Activated CD8-positive, alpha-beta T cell treated with anti-CD3 and anti-CD28 coated beads, Interleukin-2, amount 10 ng/mL, durations not matched to agents 7 days and 5 days (primary cell): ENCODE measurements at regions not wholly inside any gene's neighbourhood (a gene's known extent, or its start where the extent isn't known, plus 50 kb on each side); places are given as distances from the start of the nearest gene placed in this dataset.

Experiments used
- ATAC-seq: fragments of 150-1000 bp; cut with Tn5 transposase; one replicate; pipeline ENCODE4 v1.10.0; 2021; ENCODE audit warnings: moderate library complexity
- CTCF ChIA-PET: fragments of 350-600 bp; sonication (Branson Sonifier 250); formaldehyde crosslinking; loops from one replicate; lab custom pipeline; 2021; ENCODE audit warnings: antibody characterized with exemption; lab: Charles Lee
- POLR2A ChIA-PET: fragments of 350-600 bp; sonication (Branson Sonifier 250); formaldehyde crosslinking; loops from one replicate; lab custom pipeline; 2021; ENCODE audit warnings: antibody characterized with exemption; lab: Charles Lee
- DNase-seq: peaks from one replicate; pipeline ENCODE4 v3.0.0-alpha.2; 2020
- H3K27ac Mint-ChIP-seq: one replicate; pipeline ENCODE4 v1.8.0; 2021; ENCODE audit warnings: mild to moderate bottlenecking, mixed read lengths
- H3K27me3 Mint-ChIP-seq: one replicate; pipeline ENCODE4 v1.8.0; 2021; ENCODE audit warnings: low read depth, mixed read lengths
- H3K36me3 Mint-ChIP-seq: one replicate; pipeline ENCODE4 v1.8.0; 2021; ENCODE audit warnings: low read depth, mixed read lengths
- H3K4me1 Mint-ChIP-seq: one replicate; pipeline ENCODE4 v1.8.0; 2021; ENCODE audit warnings: low read depth, mixed read lengths
- H3K4me3 Mint-ChIP-seq: one replicate; pipeline ENCODE4 v1.8.0; 2021; ENCODE audit warnings: mild to moderate bottlenecking, mixed read lengths
- H3K9me3 Mint-ChIP-seq: one replicate; pipeline ENCODE4 v1.8.0; 2022; ENCODE audit warnings: mixed read lengths; ENCODE audit not compliant: insufficient read depth

- no peak overlapping the region for H3K27ac Mint-ChIP-seq
- ChIA-PET CTCF (no interaction called here), POLR2A (no interaction called here)
- H3K36me3 Mint-ChIP-seq, result no peaks in the 10 kb centered on the region
- H3K4me3 Mint-ChIP-seq, result no peak overlapping the region
- H3K9me3 Mint-ChIP-seq, result no peaks in the 10 kb centered on the region
- H3K4me1 Mint-ChIP-seq, result peaks cover 7% of the 10 kb centered on the region
- ATAC-seq, result no peak
- DNase-seq, result no peak
- peaks cover 10% of the 10 kb centered on the region for H3K27me3 Mint-ChIP-seq
Measured at GRCh38 chr9:593809-594208, 247.7 kb upstream of the DMRT1 start.

DNA sequence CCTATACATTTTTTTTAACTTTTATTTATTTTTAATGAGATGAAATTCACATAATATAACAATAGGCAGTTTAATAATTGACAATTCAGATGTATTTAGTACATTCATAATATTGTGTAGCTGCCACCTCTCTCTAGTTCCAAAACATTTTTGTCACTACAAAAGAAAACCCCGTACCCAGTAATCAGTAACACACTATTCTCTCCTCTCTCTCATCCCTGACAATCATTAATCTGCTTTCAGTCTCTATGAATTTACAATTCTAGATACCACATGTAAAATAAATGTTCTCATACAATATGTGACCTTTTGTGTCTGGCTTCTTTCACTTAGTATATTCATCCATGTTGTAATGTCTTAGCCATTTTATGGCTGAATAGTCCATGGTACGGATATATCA is 244.8 kb upstream of the DMRT1 start:
- CTCF ChIA-PET, result no interaction called here
- Mint-ChIP-seq H3K27ac (no peak overlapping the region), H3K4me1 (no peaks in the 10 kb centered on the region), H3K9me3 (no peaks in the 10 kb centered on the region), H3K36me3 (no peaks in the 10 kb centered on the region), H3K4me3 (no peak overlapping the region), H3K27me3 (peaks cover 17% of the 10 kb centered on the region)
- POLR2A ChIA-PET, result no interaction called here
- no peak for ATAC-seq
- DNase-seq, result no peak

GRCh38 chr9:600006-600405 is 241.5 kb upstream of the DMRT1 start:
- ATAC-seq (no peak), DNase-seq (no peak)
- Mint-ChIP-seq H3K36me3 (no peaks in the 10 kb centered on the region), H3K27me3 (peaks cover 14% of the 10 kb centered on the region), H3K4me3 (no peak overlapping the region), H3K27ac (no peak overlapping the region), H3K4me1 (no peaks in the 10 kb centered on the region), H3K9me3 (no peaks in the 10 kb centered on the region)
- POLR2A ChIA-PET, result no interaction called here
- CTCF ChIA-PET, result no interaction called here

DNA sequence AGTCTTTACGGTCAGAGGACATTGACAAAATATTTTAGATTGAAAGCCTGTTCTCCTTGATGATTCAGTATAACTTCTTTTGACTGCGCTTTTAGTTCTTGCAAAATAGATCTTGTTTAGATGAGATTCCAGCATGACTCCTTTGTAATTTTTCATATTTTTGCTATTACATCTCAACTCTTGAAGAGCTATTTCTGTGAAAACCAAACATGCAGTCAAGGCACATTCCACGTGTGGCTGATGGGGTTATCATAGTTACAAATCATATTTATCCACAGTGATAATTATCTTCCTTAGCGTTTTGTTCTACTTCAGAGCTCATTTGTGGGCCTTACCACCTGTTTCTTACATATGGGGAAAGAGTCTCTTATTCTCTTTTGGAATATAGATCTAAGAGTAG is 238.8 kb upstream of the DMRT1 start:
- H3K27me3 Mint-ChIP-seq, result peaks cover 10% of the 10 kb centered on the region
- ChIA-PET CTCF (interaction anchor here (1.3 kb wide), 1 partner anchor 159 kb away, joined by 3 read pairs; no protein-coding TSS in a partner anchor), POLR2A (no interaction called here)
- H3K27ac Mint-ChIP-seq, result no peak overlapping the region
- no peak overlapping the region for H3K4me3 Mint-ChIP-seq
- no peaks in the 10 kb centered on the region for H3K4me1 Mint-ChIP-seq
- DNase-seq (no peak), ATAC-seq (no peak)
- no peaks in the 10 kb centered on the region for H3K9me3 Mint-ChIP-seq
- H3K36me3 Mint-ChIP-seq, result no peaks in the 10 kb centered on the region

DNA sequence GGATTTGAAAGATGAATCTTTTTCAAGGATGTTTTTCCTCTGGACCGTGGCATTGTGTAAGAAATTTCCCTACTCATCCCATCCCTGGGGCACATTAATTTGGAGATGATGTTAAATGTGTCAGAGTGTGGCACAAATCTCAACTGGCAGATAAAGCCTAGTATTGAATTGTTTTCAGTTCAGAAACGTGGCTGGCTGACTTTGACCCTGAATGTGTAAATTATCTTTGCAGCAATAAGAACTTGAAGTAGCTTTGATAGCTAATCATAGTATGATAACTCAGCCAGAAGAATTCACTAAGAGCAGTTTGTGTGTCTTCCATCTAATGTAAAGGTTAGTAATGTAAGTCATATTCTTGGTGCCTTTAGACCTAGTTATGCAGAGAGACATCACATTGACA is 238.4 kb upstream of the DMRT1 start:
- no peaks in the 10 kb centered on the region for H3K4me1 Mint-ChIP-seq
- H3K36me3 Mint-ChIP-seq, result no peaks in the 10 kb centered on the region
- ChIA-PET POLR2A (no interaction called here), CTCF (interaction anchor here (1.3 kb wide), 1 partner anchor 159 kb away, joined by 3 read pairs; no protein-coding TSS in a partner anchor)
- H3K4me3 Mint-ChIP-seq, result no peak overlapping the region
- DNase-seq (no peak), ATAC-seq (no peak)
- no peaks in the 10 kb centered on the region for H3K9me3 Mint-ChIP-seq
- H3K27me3 Mint-ChIP-seq, result peaks cover 7% of the 10 kb centered on the region
- H3K27ac Mint-ChIP-seq, result no peak overlapping the region

- Mint-ChIP-seq H3K4me3 (no peak overlapping the region), H3K27me3 (no peaks in the 10 kb centered on the region), H3K4me1 (no peaks in the 10 kb centered on the region), H3K9me3 (no peaks in the 10 kb centered on the region), H3K27ac (no peak overlapping the region), H3K36me3 (no peaks in the 10 kb centered on the region)
- no peak for DNase-seq
- CTCF ChIA-PET, result interaction anchor here (1.8 kb wide), 1 partner anchor 397 kb away, joined by 4 read pairs; no protein-coding TSS in a partner anchor
- ATAC-seq, result no peak
- POLR2A ChIA-PET, result no interaction called here
Measured at GRCh38 chr9:607417-607816, 234.1 kb upstream of the DMRT1 start.

GRCh38 chr9:613771-614347 is 227.6 kb upstream of the DMRT1 start:
- Mint-ChIP-seq H3K27ac (no peak overlapping the region), H3K4me1 (peaks cover 5% of the 10 kb centered on the region), H3K36me3 (no peaks in the 10 kb centered on the region), H3K27me3 (no peaks in the 10 kb centered on the region), H3K9me3 (no peaks in the 10 kb centered on the region), H3K4me3 (no peak overlapping the region)
- CTCF ChIA-PET, result interaction anchor here (0.6 to 2.4 kb wide), 19 partner anchors 12 to 396 kb away, joined by 3 to 29 read pairs (median 4); no protein-coding TSS in a partner anchor
- DNase-seq (peak; percentile 63), ATAC-seq (peak; percentile 86)
- POLR2A ChIA-PET, result no interaction called here

- CTCF ChIA-PET, result interaction anchor here (0.6 to 2.4 kb wide), 9 partner anchors 12 to 192 kb away, joined by 3 to 14 read pairs (median 4); no protein-coding TSS in a partner anchor
- no peak overlapping the region for H3K4me3 Mint-ChIP-seq
- DNase-seq (no peak), ATAC-seq (no peak)
- H3K9me3 Mint-ChIP-seq, result no peaks in the 10 kb centered on the region
- H3K27me3 Mint-ChIP-seq, result no peaks in the 10 kb centered on the region
- peaks cover 5% of the 10 kb centered on the region for H3K4me1 Mint-ChIP-seq
- H3K27ac Mint-ChIP-seq, result no peak overlapping the region
- H3K36me3 Mint-ChIP-seq, result no peaks in the 10 kb centered on the region
- POLR2A ChIA-PET, result no interaction called here
Measured at GRCh38 chr9:614431-614830, 227.1 kb upstream of the DMRT1 start.

DNA sequence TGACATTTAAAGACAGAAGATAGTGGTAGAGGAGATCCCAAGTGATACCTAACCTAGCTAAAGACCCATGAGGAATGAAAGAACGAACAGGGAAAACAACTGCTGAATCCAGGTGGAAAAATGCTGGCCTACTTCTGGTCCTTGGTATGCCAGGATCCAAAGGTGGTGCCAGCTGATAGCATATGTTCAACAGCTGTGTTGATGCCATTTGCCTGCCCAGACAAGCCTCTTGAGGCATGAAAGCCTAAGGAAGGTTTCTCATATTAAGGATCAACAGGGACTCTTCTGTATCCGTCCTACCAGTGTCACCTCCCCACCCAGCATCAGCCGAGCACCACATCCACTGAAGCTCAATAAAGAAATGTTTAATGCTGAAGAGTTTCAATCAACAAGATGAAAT is 225.7 kb upstream of the DMRT1 start:
- POLR2A ChIA-PET, result no interaction called here
- ATAC-seq, result no peak
- Mint-ChIP-seq H3K27ac (no peak overlapping the region), H3K36me3 (no peaks in the 10 kb centered on the region), H3K27me3 (peaks cover 2% of the 10 kb centered on the region), H3K4me1 (peaks cover 5% of the 10 kb centered on the region), H3K9me3 (no peaks in the 10 kb centered on the region), H3K4me3 (no peak overlapping the region)
- no peak for DNase-seq
- CTCF ChIA-PET, result interaction anchor here (0.7 to 2.4 kb wide), 7 partner anchors 8 to 149 kb away, joined by 3 to 14 read pairs (median 4); no protein-coding TSS in a partner anchor

DNA sequence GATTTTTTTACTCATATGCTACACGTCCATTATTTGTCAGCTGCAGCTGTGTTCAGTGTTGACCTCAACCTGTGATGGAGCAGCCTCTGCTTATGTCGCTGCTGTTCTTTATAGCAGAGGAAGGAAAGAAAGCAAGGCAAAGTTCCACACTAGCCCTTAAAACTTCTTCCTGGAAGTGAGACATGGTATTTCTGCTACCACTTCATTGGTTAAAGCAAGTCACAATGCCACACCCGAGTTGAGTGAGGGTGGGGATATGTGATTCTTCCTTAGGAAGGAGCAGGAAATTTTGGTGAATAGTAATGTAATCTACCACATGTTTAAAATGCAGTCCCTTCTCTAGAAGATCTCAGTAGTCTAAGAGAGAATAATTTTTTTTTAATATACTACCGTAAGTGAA is 224.8 kb upstream of the DMRT1 start:
- no peak overlapping the region for H3K4me3 Mint-ChIP-seq
- no peak for DNase-seq
- H3K4me1 Mint-ChIP-seq, result peaks cover 5% of the 10 kb centered on the region
- no peaks in the 10 kb centered on the region for H3K36me3 Mint-ChIP-seq
- CTCF ChIA-PET, result interaction anchor here (0.8 to 2.0 kb wide), 3 partner anchors 133 to 148 kb away, joined by 3 to 11 read pairs (median 3); no protein-coding TSS in a partner anchor
- H3K27me3 Mint-ChIP-seq, result peaks cover 2% of the 10 kb centered on the region
- no peak for ATAC-seq
- no peak overlapping the region for H3K27ac Mint-ChIP-seq
- H3K9me3 Mint-ChIP-seq, result no peaks in the 10 kb centered on the region
- POLR2A ChIA-PET, result no interaction called here

DNA sequence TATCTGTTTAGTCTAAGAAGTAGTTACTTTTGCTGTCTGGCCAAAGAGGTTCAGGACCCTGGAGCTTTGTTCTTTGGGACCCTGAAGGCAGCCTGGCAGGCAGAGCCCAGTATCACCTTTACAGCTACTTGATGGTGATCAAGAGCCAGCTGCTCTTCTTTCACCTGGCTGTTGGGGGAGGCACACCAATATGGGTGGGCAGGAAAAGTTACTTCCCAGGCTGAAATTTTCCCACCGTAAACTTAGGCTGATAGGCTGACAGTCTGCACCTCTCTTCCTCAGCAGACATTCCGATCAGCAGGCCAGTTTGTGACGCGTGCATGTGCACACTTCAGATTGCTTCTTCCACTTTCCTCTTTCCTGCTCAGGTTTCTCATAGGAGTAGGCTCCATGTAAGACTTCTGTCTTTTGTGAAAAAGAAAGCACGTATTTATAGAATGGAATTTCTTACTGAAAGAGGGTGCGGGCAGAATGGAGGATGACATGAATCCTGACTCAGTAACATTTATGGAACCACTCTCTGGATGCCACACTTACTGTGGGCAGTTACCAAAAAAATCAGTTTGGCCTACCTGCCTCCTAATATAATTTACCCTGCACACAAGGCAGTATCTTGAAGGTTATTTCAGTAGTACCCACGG is 223.9 kb upstream of the DMRT1 start:
- ChIA-PET CTCF (interaction anchor here (0.8 to 1.2 kb wide), 3 partner anchors 132 to 146 kb away, joined by 3 read pairs; no protein-coding TSS in a partner anchor), POLR2A (no interaction called here)
- Mint-ChIP-seq H3K27ac (no peak overlapping the region), H3K9me3 (no peaks in the 10 kb centered on the region), H3K4me1 (peaks cover 5% of the 10 kb centered on the region), H3K27me3 (peaks cover 5% of the 10 kb centered on the region), H3K4me3 (no peak overlapping the region), H3K36me3 (no peaks in the 10 kb centered on the region)
- DNase-seq (no peak), ATAC-seq (no peak)

DNA sequence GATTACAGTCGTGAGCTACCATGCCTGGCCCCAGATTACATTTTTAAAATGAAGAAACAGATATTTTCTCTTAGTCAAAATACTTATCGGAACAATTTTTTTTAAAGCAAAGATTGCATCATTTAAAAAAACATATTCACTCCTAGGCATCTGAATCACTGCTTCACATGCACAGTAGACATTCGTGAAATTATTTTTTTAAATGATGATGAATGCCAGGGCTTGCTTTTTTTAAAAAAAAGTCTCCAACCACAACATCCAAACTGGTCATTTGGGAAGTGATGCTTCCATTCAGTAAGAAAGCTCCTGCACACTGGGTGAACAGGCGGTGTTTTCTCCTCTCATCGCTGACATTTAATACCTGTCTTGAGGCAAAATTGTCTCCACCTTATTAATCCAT is 223.0 kb upstream of the DMRT1 start:
- H3K9me3 Mint-ChIP-seq, result no peaks in the 10 kb centered on the region

More for the DNA sequence above, 223.0 kb upstream of the DMRT1 start:
- H3K4me1 Mint-ChIP-seq, result peaks cover 5% of the 10 kb centered on the region
- DNase-seq, result no peak
- H3K27me3 Mint-ChIP-seq, result peaks cover 7% of the 10 kb centered on the region
- H3K27ac Mint-ChIP-seq, result no peak overlapping the region
- ATAC-seq, result no peak
- no peak overlapping the region for H3K4me3 Mint-ChIP-seq
- POLR2A ChIA-PET, result no interaction called here
- CTCF ChIA-PET, result interaction anchor here (1.3 to 1.4 kb wide), 2 partner anchors 144 to 146 kb away, joined by 4 to 6 read pairs; no protein-coding TSS in a partner anchor
- no peaks in the 10 kb centered on the region for H3K36me3 Mint-ChIP-seq
